ENCODE measurements at regions not wholly inside any gene's neighbourhood (a gene's known extent, or its start where the extent isn't known, plus 50 kb on each side); places are given as distances from the start of the nearest gene placed in this dataset.

DNA sequence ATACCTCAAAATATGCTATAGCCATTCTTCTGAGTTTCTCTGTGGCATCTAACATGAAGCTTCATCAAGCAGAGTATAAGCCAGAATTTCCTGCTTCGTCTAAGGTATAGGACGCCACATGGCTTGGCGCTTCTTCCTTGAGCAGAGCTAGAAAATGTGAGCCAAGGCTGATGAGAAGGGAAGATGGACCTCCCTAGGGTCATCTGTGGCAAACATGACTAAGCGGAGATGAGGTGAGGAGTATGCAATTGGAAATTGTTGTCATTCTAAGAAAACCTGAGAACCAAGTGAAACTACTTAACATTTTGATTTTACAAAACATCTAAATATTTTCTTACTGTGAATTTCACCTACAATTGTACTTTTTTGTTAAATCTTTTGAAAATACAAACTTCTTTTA lies 466.5 kb downstream of the PSAT1 start:
- peak; percentile 39 for FAIRE-seq
- no peak overlapping the region for H3K4me3 ChIP-seq
- TF ChIP-seq FOSB (CRISPR knock-in tag; IDR thresholded peaks at IDR 0.05): no peak
- TF ChIP-seq HDAC2 (IDR thresholded peaks at IDR 0.05): no peak
- no peak for TF ChIP-seq CBX2 (IDR thresholded peaks at IDR 0.05; ENCODE audit: borderline replicate concordance, low read depth)
- TF ChIP-seq RARB (CRISPR knock-in tag; IDR thresholded peaks at IDR 0.05): no peak
- TF ChIP-seq HOXB13 (CRISPR knock-in tag; IDR thresholded peaks at IDR 0.05; ENCODE audit: low read depth): no peak
- TF ChIP-seq CEBPB (IDR thresholded peaks at IDR 0.05): no peak
- no peak for TF ChIP-seq ESRRA (IDR thresholded peaks at IDR 0.05; ENCODE audit: borderline replicate concordance, low read length)
- TF ChIP-seq RAD21 (conservative IDR thresholded peaks at IDR 0.05 in 1 of 2, IDR thresholded peaks at IDR 0.05 in 1 of 2): no peak
- no peak for TF ChIP-seq KDM1A (IDR thresholded peaks at IDR 0.05; ENCODE audit: low read depth)
- TF ChIP-seq, protein P1, sequence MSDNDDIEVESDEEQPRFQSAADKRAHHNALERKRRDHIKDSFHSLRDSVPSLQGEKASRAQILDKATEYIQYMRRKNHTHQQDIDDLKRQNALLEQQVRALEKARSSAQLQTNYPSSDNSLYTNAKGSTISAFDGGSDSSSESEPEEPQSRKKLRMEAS (IDR thresholded peaks at IDR 0.05): no peak
- no peak for TF ChIP-seq TFCP2L1 (CRISPR knock-in tag; IDR thresholded peaks at IDR 0.05)
- no peak for ATAC-seq
- no peak overlapping the region for H3K27ac ChIP-seq
- no peaks in the 10 kb centered on the region for H3K9me3 ChIP-seq
- no peak overlapping the region for H3K4me2 ChIP-seq
- POLR2A ChIA-PET: no interaction called here
- no peaks in the 10 kb centered on the region for H3K4me1 ChIP-seq
- DNase-seq (ENCODE audit: low read depth in 1 of 2, low spot score in 1 of 2): no peak
- CTCF ChIA-PET: no interaction called here
- WGBS (ENCODE audit: missing lambda C conversion rate): 91% methylated on average over 4 of the region's 4 CpGs

DNA sequence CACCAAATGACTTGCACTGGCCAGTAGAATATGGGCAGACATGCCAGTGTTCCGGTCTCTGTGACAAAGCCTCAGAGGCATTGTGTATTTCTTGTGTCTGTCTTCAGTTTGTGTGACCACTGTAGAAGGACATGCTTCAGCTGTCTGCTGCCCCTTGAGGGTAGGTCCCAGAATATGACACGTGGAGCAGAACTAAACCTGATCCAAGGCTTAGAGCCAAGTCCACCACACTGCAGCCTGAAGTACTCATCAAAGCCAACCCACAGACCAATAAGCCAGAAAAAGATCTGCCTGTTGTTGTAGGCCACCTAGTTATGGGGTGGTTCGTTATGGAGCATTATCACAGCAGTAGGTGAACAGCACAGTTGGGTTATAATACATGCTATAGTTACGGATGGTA lies 468.9 kb downstream of the PSAT1 start:
- FAIRE-seq (no peak), ATAC-seq (no peak), DNase-seq (ENCODE audit: low read depth in 1 of 2, low spot score in 1 of 2) (no peak)
- no peaks in the 10 kb centered on the region; the same call in 2 of the 3 replicates for H3K4me1 ChIP-seq
- no peak for TF ChIP-seq EP300 (IDR thresholded peaks at IDR 0.05)
- no peak for TF ChIP-seq POLR2AphosphoS2 (conservative IDR thresholded peaks at IDR 0.05; ENCODE audit: low read length)
- TF ChIP-seq HOXA7 (CRISPR knock-in tag; IDR thresholded peaks at IDR 0.05): no peak
- TF ChIP-seq HEYL (CRISPR knock-in tag; IDR thresholded peaks at IDR 0.05): no peak
- TF ChIP-seq, protein P2, sequence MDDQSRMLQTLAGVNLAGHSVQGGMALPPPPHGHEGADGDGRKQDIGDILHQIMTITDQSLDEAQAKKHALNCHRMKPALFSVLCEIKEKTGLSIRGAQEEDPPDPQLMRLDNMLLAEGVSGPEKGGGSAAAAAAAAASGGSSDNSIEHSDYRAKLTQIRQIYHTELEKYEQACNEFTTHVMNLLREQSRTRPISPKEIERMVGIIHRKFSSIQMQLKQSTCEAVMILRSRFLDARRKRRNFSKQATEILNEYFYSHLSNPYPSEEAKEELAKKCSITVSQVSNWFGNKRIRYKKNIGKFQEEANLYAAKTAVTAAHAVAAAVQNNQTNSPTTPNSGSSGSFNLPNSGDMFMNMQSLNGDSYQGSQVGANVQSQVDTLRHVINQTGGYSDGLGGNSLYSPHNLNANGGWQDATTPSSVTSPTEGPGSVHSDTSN (IDR thresholded peaks at IDR 0.05): no peak
- TF ChIP-seq ZFP36 (IDR thresholded peaks at IDR 0.05; ENCODE audit: borderline replicate concordance, partially characterized antibody): no peak
- TF ChIP-seq, protein P3, sequence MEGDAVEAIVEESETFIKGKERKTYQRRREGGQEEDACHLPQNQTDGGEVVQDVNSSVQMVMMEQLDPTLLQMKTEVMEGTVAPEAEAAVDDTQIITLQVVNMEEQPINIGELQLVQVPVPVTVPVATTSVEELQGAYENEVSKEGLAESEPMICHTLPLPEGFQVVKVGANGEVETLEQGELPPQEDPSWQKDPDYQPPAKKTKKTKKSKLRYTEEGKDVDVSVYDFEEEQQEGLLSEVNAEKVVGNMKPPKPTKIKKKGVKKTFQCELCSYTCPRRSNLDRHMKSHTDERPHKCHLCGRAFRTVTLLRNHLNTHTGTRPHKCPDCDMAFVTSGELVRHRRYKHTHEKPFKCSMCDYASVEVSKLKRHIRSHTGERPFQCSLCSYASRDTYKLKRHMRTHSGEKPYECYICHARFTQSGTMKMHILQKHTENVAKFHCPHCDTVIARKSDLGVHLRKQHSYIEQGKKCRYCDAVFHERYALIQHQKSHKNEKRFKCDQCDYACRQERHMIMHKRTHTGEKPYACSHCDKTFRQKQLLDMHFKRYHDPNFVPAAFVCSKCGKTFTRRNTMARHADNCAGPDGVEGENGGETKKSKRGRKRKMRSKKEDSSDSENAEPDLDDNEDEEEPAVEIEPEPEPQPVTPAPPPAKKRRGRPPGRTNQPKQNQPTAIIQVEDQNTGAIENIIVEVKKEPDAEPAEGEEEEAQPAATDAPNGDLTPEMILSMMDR (IDR thresholded peaks at IDR 0.05): no peak
- no peak for TF ChIP-seq MAFK (IDR thresholded peaks at IDR 0.05; ENCODE audit: partially characterized antibody)
- TF ChIP-seq JUN (IDR thresholded peaks at IDR 0.05): no peak
- TF ChIP-seq RAD21 (conservative IDR thresholded peaks at IDR 0.05 in 1 of 2, IDR thresholded peaks at IDR 0.05 in 1 of 2): no peak
- H3K27ac ChIP-seq: no peak overlapping the region
- no peak overlapping the region for H3K4me2 ChIP-seq
- 80% methylated on average over 4 of the region's 4 CpGs for WGBS (ENCODE audit: missing lambda C conversion rate)
- H3K4me3 ChIP-seq: no peak overlapping the region
- H3K9me3 ChIP-seq: no peaks in the 10 kb centered on the region
- ChIA-PET POLR2A (no interaction called here), CTCF (no interaction called here)

DNA sequence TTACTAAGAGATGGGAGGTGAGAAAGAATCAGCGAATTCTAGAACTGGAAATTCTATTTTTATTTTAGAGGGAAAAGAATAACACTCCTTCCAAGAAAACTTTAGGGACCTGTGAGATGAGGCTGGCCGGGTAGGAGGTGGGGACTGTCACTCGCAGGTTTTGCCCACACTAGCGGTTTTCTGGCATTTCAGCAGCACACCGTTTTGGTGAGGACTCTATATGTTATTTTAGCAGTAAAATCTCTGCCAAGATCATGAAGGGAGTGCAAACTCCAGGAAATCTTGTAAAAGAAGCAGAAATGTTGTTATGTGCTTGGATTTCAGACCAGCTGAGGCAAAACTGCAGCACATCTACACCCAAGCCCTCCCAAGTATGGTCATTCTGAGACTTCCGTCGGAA lies 470.6 kb downstream of the PSAT1 start:
- FAIRE-seq (no peak), DNase-seq (ENCODE audit: low read depth in 1 of 2, low spot score in 1 of 2) (no peak), ATAC-seq (no peak)
- H3K4me2 ChIP-seq: no peak overlapping the region
- no peak overlapping the region for H3K4me3 ChIP-seq
- CTCF ChIA-PET: interaction anchor here (1.2 kb wide), 1 partner anchor 328 kb away, joined by 3 read pairs; no protein-coding TSS in a partner anchor
- no peaks in the 10 kb centered on the region for H3K9me3 ChIP-seq
- POLR2A ChIA-PET: no interaction called here
- H3K27ac ChIP-seq: no peak overlapping the region
- H3K4me1 ChIP-seq: no peaks in the 10 kb centered on the region; the same call in 2 of the 3 replicates
- WGBS (ENCODE audit: missing lambda C conversion rate): 74% methylated on average over 7 of the region's 7 CpGs
- TF ChIP-seq HOXB5 (CRISPR knock-in tag; IDR thresholded peaks at IDR 0.05) (no peak), BHLHE40 (IDR thresholded peaks at IDR 0.05; ENCODE audit: low read depth, low read length) (no peak), MAFK (IDR thresholded peaks at IDR 0.05; ENCODE audit: partially characterized antibody) (no peak), ZNF302 (CRISPR knock-in tag; IDR thresholded peaks at IDR 0.05) (no peak), EP300 (IDR thresholded peaks at IDR 0.05) (no peak), CBX8 (IDR thresholded peaks at IDR 0.05) (no peak), SMC3 (IDR thresholded peaks at IDR 0.05) (no peak), HOXB13 (CRISPR knock-in tag; IDR thresholded peaks at IDR 0.05; ENCODE audit: low read depth) (no peak), RAD21 (conservative IDR thresholded peaks at IDR 0.05 in 1 of 2, IDR thresholded peaks at IDR 0.05 in 1 of 2) (no peak), JUN (IDR thresholded peaks at IDR 0.05) (no peak), FOSL2 (IDR thresholded peaks at IDR 0.05) (no peak), FOSL2 (CRISPR knock-in tag; IDR thresholded peaks at IDR 0.05) (no peak), ZFP36 (IDR thresholded peaks at IDR 0.05; ENCODE audit: borderline replicate concordance, partially characterized antibody) (no peak)
- TF ChIP-seq, protein P2 (IDR thresholded peaks at IDR 0.05): no peak
- TF ChIP-seq, protein P4, sequence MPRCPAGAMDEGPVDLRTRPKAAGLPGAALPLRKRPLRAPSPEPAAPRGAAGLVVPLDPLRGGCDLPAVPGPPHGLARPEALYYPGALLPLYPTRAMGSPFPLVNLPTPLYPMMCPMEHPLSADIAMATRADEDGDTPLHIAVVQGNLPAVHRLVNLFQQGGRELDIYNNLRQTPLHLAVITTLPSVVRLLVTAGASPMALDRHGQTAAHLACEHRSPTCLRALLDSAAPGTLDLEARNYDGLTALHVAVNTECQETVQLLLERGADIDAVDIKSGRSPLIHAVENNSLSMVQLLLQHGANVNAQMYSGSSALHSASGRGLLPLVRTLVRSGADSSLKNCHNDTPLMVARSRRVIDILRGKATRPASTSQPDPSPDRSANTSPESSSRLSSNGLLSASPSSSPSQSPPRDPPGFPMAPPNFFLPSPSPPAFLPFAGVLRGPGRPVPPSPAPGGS (IDR thresholded peaks at IDR 0.05): no peak
- TF ChIP-seq, protein P5, sequence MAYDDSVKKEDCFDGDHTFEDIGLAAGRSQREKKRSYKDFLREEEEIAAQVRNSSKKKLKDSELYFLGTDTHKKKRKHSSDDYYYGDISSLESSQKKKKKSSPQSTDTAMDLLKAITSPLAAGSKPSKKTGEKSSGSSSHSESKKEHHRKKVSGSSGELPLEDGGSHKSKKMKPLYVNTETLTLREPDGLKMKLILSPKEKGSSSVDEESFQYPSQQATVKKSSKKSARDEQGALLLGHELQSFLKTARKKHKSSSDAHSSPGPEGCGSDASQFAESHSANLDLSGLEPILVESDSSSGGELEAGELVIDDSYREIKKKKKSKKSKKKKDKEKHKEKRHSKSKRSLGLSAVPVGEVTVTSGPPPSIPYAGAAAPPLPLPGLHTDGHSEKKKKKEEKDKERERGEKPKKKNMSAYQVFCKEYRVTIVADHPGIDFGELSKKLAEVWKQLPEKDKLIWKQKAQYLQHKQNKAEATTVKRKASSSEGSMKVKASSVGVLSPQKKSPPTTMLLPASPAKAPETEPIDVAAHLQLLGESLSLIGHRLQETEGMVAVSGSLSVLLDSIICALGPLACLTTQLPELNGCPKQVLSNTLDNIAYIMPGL (CRISPR knock-in tag; IDR thresholded peaks at IDR 0.05; ENCODE audit: borderline replicate concordance): no peak
